ENCODE measurements at regions not wholly inside any gene's neighbourhood (a gene's known extent, or its start where the extent isn't known, plus 50 kb on each side); places are given as distances from the start of the nearest gene placed in this dataset.

DNA sequence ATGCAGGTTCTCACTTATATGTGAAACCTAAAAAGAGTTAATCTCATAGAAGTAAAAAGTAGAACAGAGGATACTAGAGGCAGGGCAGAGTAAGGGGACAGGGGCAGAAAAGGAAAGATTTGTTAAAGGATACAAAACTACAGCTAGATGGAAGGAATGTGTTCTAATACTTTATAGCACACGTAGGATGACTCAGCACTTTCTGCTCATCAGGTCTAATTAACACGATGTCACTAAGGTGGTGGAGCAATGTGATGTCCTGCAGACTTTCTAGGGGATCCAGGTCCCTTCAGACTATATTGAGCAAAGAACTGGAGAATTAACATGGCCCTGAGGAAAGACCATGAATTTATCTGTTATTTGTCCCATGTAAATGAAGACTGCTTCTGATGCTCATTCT lies 80.8 kb upstream of the CMKLR1 start:
- TF ChIP-seq SUZ12 (IDR thresholded peaks at IDR 0.05; ENCODE audit: extremely low read depth, insufficient read depth, insufficient read length): no peak
- TF ChIP-seq ZNF274 (IDR thresholded peaks at IDR 0.05; ENCODE audit: low read depth, low read length): no peak
- no peak for TF ChIP-seq YY1 (IDR thresholded peaks at IDR 0.05; ENCODE audit: insufficient read depth, insufficient read length)
